ENCODE measurements at regions not wholly inside any gene's neighbourhood (a gene's known extent, or its start where the extent isn't known, plus 50 kb on each side); places are given as distances from the start of the nearest gene placed in this dataset.
"Not testable (repeated sequence)": the region's sequence is repeated elsewhere in the genome, so short reads cannot be mapped to it uniquely, and the experiment has no call there.

DNA sequence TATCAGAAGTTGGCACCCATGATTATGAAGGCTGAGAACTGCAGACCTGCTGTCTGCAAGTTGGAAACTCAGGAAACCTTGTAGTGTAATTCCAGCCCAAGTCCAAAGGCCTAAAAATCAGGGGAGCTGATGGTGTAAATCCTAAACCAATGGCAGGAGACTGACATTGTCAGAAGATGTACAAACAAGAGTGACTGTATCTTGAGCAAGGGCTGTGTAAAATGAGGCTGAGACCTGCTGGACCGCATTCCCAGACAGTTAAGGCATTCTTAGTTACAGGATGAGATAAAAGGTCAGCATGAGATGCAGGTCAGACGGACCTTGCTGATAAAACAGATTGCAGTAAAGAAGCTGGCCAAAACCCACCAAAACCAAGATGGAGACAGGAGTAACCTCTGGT lies 147.7 kb downstream of the COG6 start:
- ATAC-seq = no peak
- intact Hi-C loops (cut with DNase I) = no loop called here
- DNase-seq = no peak

DNA sequence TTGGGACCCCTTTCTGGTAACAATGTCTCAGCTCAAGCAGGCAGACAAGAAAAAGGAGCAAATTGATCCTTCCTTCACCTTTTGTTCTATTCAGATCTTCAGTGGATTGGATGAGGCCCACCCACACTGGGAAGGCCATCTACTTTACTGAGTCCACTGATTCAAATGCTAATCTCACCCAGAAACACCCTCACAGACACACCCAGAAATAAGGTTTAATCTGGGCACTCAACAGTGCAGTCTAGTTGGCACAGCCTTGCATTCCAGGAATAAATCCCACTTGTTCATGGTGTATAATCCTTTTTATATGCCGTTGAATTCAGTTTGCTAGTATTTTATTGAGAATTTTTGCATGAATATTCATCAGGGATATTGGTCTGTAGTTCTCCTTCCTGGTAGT lies 148.4 kb downstream of the COG6 start:
- intact Hi-C loops (cut with DNase I) = no loop called here
- DNase-seq (no peak), ATAC-seq (no peak)

DNA sequence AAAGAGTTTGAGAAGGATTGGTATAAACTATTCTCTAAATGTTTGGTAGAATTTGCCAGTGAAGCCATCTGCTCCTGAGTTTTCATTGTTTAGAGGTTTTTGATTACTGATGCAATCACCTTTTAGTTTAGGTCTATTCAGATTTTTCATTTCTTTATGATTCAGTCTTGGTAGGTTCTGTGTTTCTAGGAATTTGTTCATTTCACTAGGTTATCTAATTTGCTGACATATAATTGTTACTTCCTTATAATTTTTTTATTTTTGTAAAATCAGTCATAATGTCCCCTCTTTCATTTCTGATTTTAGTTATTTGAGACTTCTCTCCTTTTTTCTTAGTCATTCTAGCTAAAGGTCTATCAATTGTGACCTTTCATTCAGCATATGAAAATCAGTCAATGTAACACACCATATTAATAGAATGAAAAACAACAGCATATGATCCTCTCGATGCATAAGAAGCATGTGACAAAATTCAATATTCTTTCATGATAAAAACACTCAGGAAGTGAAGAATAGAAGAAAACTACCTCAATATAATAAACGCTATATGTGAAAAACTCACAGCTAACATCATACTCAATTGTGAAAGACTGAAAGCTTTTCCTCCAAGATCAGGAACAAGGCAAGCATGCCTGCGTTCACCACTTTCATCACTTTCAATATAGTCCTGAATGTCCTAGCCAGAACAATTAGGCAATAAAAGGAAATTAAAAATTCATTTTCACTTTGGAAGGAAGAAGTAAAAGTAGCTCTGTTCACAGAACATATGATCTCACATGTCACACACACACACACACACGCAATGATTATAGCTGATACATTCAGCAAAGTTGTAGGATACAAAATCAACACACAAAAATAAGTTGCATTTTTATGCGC lies 149.1 kb downstream of the COG6 start:
- no peak for DNase-seq
- intact Hi-C loops (cut with DNase I) = no loop called here

DNA sequence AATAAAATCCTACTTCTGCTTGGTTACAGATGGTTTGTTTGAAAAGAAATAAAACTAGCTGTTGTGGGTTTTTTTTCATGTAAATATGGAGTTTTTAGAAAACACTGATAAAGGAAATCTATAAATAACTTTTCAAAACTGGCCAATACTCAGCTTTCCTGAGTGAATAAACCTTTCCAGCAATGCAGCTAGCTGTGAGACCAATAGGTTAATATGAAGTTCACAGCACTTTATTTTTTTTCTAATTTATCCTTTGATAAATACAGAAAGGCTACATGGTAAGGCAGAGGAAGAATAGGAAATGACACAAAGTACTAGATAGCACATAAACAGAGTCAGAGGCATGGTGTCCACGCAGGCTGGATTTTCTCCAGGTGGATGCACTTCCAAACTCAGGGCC lies 154.0 kb downstream of the COG6 start:
- intact Hi-C loops (cut with DNase I) = no loop called here
- ATAC-seq = no peak

More for the DNA sequence above, 149.1 kb downstream of the COG6 start:
- ATAC-seq = no peak

DNA sequence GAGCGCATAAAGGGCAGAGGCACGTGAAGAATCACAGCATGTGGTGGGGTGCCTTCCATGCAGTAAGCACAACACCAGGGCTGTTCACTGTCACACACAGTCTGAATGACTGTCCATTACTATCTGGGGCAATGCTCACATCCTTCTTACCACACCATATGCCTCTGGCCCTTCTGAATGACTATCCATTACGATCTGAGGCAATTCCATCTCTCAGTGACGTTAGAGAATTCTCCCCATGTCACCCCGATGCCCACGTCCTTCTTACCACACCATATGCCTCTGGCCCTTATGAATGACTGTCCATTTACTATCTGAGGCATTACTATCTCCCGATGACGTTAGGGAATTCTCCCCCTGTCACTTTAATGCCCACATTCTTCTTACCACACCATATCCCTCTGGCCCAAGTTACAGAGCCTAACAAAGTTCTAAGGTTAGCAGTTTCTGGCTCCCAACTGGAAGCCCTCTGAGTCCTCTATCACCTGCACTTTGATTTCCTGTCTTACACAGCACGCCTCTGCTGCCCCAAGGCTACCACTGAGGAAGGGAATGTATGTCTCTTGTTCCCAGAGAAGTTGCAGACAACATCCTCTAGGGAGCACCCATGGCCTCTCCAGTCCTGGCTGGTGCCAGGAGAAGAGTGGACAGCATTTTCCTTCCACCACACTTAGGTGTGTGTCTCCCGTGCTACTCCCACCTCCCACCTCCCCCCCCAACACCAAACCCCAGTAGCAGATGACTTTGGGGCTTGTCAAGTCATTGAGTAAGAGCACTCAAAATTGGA lies 154.8 kb downstream of the COG6 start:
- ATAC-seq (peak in 1 of 2 donors; percentile 35), DNase-seq (no peak)
- intact Hi-C loops (cut with DNase I) = no loop called here

More for the DNA sequence above, 154.0 kb downstream of the COG6 start:
- DNase-seq = no peak

DNA sequence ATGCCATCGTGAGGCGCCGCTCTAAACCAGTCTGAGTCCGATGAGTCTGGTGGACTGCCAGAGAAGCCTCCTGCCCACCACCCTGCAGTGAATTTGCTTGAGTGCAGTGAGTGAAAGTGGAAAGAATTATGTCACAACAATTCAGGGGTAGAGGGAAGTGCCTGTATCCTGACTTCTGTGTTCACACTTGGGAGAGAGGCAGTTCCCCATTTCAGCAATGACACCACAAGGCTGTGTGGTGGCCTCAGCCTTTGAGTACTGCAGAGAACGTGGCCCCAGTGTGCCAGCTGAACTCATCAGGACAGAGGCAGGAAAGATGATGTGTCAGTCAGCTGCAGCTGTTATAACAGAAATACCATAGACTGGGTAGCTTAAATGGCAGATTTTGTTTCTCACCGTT lies 155.6 kb downstream of the COG6 start:
- DNase-seq (no peak), ATAC-seq (peak in 1 of 2 donors; percentile 76)
- intact Hi-C loops (cut with DNase I) = no loop called here

DNA sequence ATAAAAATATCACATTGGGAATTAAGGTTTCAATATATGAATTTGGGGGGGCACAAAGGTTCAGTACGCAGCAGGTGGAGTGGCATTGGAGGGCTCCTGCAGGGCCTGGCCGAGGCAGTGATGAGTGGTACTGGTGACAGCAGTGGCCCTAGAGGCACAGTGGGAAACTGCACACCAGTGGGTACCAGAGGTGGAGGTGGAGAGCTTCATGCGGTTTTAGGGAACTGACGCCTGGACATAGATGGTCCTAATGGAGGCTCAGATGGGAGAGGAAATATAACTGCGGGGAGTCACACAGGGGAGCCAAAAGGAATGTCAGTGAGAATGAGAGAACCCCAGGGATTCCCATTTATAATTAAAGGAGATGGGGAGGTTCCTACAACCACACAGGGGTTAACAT lies 156.2 kb downstream of the COG6 start:
- DNase-seq (no peak), ATAC-seq (no peak)
- intact Hi-C loops (cut with DNase I) = no loop called here

DNA sequence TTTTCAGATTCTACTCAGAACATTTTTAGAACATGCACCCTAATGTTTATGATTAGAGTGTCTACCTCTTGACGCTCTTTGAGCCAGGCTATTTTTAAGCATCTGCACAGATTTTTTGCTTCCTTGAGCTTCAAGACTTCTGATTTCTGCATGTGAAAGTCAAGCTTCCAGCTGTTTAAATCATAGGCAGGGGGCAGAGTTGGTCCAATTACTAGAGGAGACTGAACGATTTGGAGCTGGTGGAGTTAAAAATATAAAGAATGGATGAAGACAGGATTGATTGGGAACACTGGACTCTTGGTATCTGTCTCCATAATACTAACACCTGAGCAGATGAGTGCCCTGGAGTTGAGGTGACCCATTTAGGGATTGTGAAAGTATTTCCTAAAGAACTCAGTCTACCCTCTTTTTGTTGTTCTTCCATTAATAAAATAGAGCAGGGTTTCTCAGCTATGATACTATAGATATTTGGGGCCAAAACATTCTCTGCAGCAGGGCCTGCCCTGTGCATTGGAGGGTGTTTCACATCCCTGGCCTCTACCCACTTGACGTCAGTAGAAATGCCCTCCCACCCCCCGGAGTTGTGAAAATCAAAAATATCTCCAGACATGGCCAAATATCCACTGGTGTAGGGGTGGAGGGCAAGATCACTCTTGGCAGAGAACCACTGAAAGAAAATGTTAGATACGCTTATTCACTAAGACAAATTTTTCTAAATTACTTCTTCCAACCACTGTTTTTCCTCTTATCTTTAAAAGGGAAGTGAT lies 160.1 kb downstream of the COG6 start:
- intact Hi-C loops (cut with DNase I) = no loop called here
- DNase-seq = no peak
- ATAC-seq = peak; percentile 51 to 57

DNA sequence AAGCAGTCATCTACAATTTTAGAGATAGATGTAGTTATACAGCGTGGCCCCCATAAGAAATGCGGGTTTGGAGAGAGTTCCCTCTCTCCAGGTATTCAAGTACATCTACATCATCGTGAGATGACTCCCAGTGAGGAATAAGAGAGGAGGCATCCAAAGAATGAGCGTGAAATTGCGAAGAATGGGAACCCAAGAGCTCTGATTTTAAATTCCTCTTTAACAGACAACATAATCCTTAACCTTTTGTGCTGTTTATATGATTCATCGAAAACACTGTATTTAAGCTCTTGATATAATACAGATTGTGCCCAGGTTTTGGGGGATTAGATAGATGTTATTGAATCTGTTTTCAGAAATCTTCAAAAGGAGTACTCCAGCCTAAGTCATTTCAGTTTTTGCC lies 161.5 kb downstream of the COG6 start:
- ATAC-seq (no peak), DNase-seq (no peak)
- intact Hi-C loops (cut with DNase I) = no loop called here

DNA sequence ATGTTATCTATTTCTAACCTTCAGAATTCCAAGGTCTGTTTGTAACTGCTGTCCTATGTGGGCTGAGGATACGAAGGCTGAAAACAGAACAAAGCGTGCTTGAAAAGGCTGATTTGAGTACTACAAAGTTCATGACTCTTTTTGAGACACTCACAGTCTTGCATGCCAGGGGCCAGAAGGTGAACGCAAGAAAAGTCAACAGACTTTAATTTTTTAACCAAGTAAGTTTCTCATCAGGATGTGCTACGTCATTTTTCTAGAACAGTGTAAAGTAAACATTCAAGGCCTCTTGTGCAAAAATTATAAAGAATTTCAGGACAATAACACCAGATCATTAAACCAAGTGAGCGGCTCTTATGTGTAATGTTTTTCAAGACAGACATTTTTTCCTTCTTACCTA lies 163.5 kb downstream of the COG6 start:
- intact Hi-C loops (cut with DNase I) = no loop called here
- DNase-seq (no peak), ATAC-seq (no peak)

DNA sequence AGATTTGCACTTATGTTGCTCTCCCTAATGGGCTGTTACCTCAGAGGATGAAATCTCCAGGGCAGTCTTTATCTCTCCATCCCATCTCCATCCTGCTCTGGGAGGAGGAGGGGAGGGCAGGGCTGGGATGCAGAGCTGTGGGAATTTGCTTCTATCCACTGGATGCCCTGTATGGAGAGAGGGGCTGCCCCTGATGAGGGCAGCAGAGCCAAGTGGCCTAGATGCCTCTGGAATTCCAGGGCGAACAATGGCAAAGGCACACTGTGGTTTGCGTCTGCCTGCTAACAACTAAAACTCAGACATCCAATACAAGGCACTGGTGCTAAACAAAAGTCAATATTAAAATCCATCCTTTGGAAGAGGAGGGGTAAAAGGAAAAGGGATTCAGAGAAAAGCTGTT lies 165.1 kb downstream of the COG6 start:
- ATAC-seq (no peak), DNase-seq (no peak)
- intact Hi-C loops (cut with DNase I) = no loop called here

DNA sequence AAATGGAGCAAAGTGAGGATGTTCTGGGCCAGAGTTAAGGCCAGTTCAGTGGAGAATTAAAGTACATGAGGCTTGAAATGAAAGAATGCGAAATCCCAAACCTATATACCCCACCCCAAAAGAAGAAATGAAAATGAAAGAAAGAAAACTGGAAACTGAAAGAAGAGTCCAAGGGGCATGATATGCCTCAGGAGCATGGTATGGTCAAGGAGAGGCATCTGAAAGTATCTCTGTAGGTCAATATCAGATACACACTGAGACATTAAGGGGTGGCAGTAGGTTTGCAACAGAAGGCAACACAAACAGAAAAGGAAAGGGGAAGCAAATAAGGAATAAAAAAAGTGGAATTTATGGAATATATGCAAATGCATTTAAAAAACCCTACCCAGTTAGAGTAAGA lies 166.5 kb downstream of the COG6 start:
- DNase-seq (no peak), ATAC-seq (no peak)
- intact Hi-C loops (cut with DNase I) = no loop called here

DNA sequence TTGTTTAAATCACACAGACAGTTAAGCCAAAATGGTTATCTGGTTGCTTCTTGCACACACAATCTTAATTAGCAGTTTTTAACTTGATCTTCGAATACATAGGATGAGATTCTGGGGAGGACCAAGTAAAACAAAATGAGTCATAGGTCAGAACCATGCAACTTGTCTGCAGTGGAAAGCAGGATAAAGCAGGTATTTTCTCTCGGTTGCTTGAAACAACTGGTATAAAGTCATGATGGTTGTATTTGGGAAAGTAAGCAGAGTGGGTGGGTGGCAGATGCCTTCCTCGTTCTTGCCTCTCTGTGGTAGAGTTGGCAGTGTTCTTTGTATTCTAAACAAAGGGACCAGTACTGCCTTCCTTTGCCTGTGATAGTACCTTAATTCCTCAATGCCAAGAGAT lies 167.0 kb downstream of the COG6 start:
- no peak for ATAC-seq
- intact Hi-C loops (cut with DNase I) = no loop called here
- DNase-seq = no peak

DNA sequence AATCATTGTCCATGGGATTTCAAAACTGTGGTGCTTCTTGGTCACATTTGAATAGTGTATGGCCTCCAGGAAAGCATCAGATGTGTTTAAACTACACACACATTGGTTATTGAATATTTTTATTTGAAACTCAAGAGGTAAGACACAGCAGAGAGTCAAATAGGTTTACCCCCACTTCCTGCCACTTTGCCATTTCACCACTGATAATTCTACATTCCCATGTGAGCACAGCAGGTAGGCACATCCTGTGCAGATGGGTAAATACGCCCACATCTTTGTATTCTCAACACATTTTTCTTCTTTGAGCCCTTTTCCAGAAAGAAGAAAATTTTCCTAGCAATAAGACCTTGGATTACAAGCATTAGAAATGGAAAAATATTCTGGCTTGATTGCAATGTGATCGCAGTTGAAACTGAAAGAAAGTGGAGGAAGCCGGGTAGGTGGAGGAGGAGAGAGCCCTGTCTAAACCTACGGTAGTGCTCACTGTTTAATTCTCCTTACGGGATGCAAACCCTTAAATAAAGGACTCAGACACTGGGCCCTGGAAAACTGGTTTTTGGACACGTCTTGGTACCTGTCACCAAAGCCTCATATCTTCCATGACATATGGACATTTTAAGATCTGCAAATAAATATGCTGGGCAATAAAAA lies 167.7 kb downstream of the COG6 start:
- no peak for DNase-seq
- intact Hi-C loops (cut with DNase I) = no loop called here
- no peak for ATAC-seq

DNA sequence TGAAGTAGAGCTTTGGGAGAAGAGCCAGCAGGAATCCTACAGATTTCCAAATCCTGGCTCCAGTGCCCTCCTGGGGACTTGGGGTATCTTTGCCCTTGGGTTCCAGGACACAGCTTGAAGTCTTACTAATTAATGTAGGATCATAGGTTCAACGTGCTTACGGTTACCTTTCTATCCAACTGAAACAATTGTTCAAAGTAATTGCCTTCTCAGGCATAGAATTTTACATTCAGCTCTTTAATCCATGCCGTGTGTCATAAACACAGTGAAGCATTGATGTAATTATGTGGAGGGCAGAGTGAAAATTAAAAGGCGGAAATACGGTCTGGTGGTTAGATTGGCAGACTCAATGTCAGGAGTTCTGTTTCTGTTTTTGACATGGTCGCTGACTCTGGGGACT lies 170.4 kb downstream of the COG6 start:
- intact Hi-C loops (cut with DNase I) = no loop called here
- no peak for ATAC-seq
- DNase-seq = no peak

DNA sequence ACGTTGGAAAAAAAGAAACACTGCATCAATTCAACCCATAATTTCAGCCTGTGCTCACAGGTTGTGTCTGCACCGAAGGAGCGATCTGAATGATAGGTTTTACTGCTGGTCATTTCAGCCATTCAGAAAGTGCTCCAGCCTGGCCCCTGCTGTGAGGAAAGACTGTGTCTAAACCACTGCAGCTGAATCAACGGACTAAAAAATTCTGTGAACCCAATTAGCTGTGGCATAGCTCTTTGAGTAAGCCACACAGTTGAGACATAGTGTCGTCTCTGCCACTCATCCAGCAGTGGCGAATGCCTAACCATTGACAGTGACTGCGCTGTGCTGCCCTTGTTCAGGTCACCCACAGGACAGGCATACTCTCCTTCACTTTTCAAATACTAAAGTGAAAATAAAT lies 179.8 kb downstream of the COG6 start:
- intact Hi-C loops (cut with DNase I) = no loop called here
- no peak for DNase-seq
- ATAC-seq = no peak

DNA sequence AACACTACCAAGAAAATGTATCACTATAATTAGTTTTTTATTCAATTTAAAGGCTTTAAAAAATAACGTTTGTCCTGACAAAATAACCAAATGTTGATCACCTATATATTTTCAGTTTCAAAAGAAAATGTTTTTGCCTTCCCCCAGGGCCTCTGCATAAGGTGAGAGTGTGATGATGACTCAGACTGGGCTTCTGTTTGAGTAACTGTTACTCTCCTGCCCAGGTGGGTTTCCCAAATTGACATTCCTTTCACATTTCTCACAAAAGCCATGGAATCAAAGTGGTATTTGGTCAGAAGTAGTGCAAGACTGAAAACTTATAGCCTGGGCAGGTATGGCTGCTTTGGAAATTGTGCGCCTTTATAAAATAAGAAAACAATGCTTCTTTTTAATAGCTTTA lies 180.6 kb downstream of the COG6 start:
- intact Hi-C loops (cut with DNase I) = no loop called here
- no peak for ATAC-seq

DNA sequence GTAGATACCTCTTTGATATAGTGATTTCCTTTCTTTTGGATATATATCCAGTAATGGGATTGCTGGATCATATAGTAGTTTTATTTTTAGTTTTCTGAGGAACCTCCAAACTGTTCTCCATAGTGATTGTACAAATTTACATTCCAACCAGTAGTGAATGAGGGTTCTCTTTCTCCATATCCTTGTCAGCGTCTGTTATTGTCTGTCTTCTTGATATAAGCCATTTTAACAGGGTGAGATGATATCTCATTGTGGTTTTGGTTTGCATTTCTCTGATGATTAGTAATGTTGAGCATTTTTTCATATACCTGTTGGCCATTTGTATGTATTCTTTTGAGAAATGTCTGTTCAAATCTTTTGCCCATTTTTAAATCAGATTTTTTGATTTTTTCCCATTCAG lies 182.4 kb downstream of the COG6 start:
- ATAC-seq; intact Hi-C loops (cut with DNase I); DNase-seq: not testable (repeated sequence)

More for the DNA sequence above, 180.6 kb downstream of the COG6 start:
- DNase-seq = no peak

DNA sequence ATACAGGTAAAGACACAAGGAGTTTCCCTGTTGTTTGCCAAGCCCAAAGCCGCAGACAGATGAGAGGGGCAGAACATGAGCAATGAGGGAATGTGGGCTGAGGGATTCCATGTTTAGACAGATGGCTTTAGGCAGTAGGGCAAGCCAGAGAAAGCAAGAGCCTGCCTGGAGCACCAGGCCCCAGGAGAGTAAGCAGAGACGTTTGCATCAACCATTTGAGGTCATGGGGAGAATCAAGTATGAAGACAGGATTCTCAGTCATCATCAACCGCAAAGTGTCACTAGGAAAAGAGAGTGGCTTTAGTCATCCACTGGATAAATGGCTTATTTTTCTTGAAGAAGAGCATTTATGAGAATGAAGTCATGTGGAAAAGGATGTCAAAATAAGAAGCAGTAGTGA lies 184.7 kb downstream of the COG6 start:
- intact Hi-C loops (cut with DNase I) = no loop called here
- no peak for ATAC-seq
- DNase-seq = no peak

All from left cardiac atrium (tissue), 4 donors.